ENCODE measurements at regions not wholly inside any gene's neighbourhood (a gene's known extent, or its start where the extent isn't known, plus 50 kb on each side); places are given as distances from the start of the nearest gene placed in this dataset.

DNA sequence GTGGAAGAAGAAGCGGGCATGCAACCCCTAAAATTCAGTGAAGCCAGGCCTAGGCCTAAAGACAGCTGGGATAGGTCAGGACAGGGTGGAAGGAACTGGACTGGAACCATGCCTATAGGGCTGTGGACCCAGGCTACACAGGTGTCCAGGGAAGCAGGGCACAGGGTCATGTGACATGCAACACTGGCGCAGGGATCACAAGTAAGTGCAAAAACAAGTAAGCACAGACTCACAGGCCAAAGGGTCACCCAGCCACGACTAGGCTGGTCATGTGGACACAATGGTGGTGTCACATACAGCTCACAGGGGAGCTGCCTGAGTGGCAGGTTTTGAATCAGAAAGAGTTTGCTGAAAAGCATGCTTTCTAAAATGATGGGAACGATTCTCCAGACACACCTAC, 195.7 kb downstream of the SPTSSA start:
- intact Hi-C loops (cut with micrococcal nuclease): no loop called here
- no peak overlapping the region for H3K4me3 ChIP-seq (replicated peaks in 1 of 2; ENCODE audit: low read depth in 1 of 2, low read length in 2 of 2)
- no TSS peak for BruUV-seq (replicated peaks)
- H3K27me3 ChIP-seq (ENCODE audit: insufficient read depth, low read length): peaks cover 3% of the 10 kb centered on the region; the same call in 1 of the 2 replicates
- H4K20me1 ChIP-seq (ENCODE audit: insufficient read depth): no peaks in the 10 kb centered on the region
- H3K4me1 ChIP-seq (ENCODE audit: control insufficient read depth in 1 of 2, insufficient read depth in 2 of 2, low read length in 2 of 2): no peaks in the 10 kb centered on the region
- H3K27ac ChIP-seq (ENCODE audit: low read depth, low read length): no peak overlapping the region
- no peak for DNase-seq (ENCODE audit: low read depth, low spot score)
- H2AFZ ChIP-seq (ENCODE audit: low read depth, low read length, poor library complexity, severe bottlenecking): no peak overlapping the region
- no peak overlapping the region for H3K9ac ChIP-seq (ENCODE audit: low read length)
- RAD21 ChIA-PET (ENCODE audit: low non-redundant PET in 1 of 2, low total read pairs in 2 of 2, uncharacterized antibody in 2 of 2, unreplicated experiment in 2 of 2): no interaction called here
- CTCF ChIA-PET: no interaction called here
- no peaks in the 10 kb centered on the region for H3K9me2 ChIP-seq (ENCODE audit: insufficient read depth)
- ATAC-seq: no peak
- H3K9me3 ChIP-seq (ENCODE audit: control insufficient read depth in 1 of 2, insufficient read depth in 1 of 2, low read depth in 1 of 2, low read length in 2 of 2): no peaks in the 10 kb centered on the region
- no peak for TF ChIP-seq RAD21 (IDR thresholded peaks at IDR 0.05; ENCODE audit: low read depth)
- TF ChIP-seq JUND (IDR thresholded peaks at IDR 0.05): no peak
- TF ChIP-seq, protein P1, sequence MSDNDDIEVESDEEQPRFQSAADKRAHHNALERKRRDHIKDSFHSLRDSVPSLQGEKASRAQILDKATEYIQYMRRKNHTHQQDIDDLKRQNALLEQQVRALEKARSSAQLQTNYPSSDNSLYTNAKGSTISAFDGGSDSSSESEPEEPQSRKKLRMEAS (IDR thresholded peaks at IDR 0.05): no peak
- no peak for TF ChIP-seq CBX3 (IDR thresholded peaks at IDR 0.05; ENCODE audit: low read depth)
- TF ChIP-seq SIN3A (IDR thresholded peaks at IDR 0.05; ENCODE audit: low read depth): no peak
- TF ChIP-seq EGR1 (IDR thresholded peaks at IDR 0.05; ENCODE audit: low read depth): no peak
- no peak for TF ChIP-seq ZFX (IDR thresholded peaks at IDR 0.05)
- TF ChIP-seq SRF (IDR thresholded peaks at IDR 0.05; ENCODE audit: low read depth): no peak
- no peak for TF ChIP-seq POLR2A (IDR thresholded peaks at IDR 0.05; ENCODE audit: borderline replicate concordance, extremely low read depth, insufficient read depth, insufficient read length)
- no peak for TF ChIP-seq CEBPB (IDR thresholded peaks at IDR 0.05; ENCODE audit: low read depth)
- TF ChIP-seq ZNF274 (IDR thresholded peaks at IDR 0.05; ENCODE audit: low read depth, low read length): no peak
- TF ChIP-seq, protein P2, sequence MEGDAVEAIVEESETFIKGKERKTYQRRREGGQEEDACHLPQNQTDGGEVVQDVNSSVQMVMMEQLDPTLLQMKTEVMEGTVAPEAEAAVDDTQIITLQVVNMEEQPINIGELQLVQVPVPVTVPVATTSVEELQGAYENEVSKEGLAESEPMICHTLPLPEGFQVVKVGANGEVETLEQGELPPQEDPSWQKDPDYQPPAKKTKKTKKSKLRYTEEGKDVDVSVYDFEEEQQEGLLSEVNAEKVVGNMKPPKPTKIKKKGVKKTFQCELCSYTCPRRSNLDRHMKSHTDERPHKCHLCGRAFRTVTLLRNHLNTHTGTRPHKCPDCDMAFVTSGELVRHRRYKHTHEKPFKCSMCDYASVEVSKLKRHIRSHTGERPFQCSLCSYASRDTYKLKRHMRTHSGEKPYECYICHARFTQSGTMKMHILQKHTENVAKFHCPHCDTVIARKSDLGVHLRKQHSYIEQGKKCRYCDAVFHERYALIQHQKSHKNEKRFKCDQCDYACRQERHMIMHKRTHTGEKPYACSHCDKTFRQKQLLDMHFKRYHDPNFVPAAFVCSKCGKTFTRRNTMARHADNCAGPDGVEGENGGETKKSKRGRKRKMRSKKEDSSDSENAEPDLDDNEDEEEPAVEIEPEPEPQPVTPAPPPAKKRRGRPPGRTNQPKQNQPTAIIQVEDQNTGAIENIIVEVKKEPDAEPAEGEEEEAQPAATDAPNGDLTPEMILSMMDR (IDR thresholded peaks at IDR 0.05 in 2 of 3, conservative IDR thresholded peaks at IDR 0.05 in 1 of 3; ENCODE audit: borderline replicate concordance in 1 of 3, insufficient read depth in 1 of 3, low read depth in 2 of 3, low read length in 2 of 3): no peak
- TF ChIP-seq TCF7L2 (IDR thresholded peaks at IDR 0.05; ENCODE audit: borderline replicate concordance, extremely low read depth, insufficient read depth, insufficient read length): no peak
- TF ChIP-seq, protein P3, sequence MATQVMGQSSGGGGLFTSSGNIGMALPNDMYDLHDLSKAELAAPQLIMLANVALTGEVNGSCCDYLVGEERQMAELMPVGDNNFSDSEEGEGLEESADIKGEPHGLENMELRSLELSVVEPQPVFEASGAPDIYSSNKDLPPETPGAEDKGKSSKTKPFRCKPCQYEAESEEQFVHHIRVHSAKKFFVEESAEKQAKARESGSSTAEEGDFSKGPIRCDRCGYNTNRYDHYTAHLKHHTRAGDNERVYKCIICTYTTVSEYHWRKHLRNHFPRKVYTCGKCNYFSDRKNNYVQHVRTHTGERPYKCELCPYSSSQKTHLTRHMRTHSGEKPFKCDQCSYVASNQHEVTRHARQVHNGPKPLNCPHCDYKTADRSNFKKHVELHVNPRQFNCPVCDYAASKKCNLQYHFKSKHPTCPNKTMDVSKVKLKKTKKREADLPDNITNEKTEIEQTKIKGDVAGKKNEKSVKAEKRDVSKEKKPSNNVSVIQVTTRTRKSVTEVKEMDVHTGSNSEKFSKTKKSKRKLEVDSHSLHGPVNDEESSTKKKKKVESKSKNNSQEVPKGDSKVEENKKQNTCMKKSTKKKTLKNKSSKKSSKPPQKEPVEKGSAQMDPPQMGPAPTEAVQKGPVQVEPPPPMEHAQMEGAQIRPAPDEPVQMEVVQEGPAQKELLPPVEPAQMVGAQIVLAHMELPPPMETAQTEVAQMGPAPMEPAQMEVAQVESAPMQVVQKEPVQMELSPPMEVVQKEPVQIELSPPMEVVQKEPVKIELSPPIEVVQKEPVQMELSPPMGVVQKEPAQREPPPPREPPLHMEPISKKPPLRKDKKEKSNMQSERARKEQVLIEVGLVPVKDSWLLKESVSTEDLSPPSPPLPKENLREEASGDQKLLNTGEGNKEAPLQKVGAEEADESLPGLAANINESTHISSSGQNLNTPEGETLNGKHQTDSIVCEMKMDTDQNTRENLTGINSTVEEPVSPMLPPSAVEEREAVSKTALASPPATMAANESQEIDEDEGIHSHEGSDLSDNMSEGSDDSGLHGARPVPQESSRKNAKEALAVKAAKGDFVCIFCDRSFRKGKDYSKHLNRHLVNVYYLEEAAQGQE (IDR thresholded peaks at IDR 0.05; ENCODE audit: low read depth): no peak
- POLR2A ChIA-PET: no interaction called here
- no peak overlapping the region for H3K4me2 ChIP-seq (ENCODE audit: low read length)
- no peaks in the 10 kb centered on the region for H3K36me3 ChIP-seq (ENCODE audit: control insufficient read depth in 1 of 2, insufficient read depth in 2 of 2, low read length in 2 of 2)
- H3K79me2 ChIP-seq (ENCODE audit: insufficient read depth, low read length): no peaks in the 10 kb centered on the region

Data from HCT116 (cell line).